ENCODE measurements at regions not wholly inside any gene's neighbourhood (a gene's known extent, or its start where the extent isn't known, plus 50 kb on each side); places are given as distances from the start of the nearest gene placed in this dataset.

- Mint-ChIP-seq H3K4me1 (no peaks in the 10 kb centered on the region), H3K4me3 (no peak overlapping the region), H3K36me3 (no peaks in the 10 kb centered on the region), H3K27ac (no peak overlapping the region), H3K9me3 (no peaks in the 10 kb centered on the region), H3K27me3 (no peaks in the 10 kb centered on the region)
- no peak for DNase-seq
- CTCF ChIA-PET, result no interaction called here
Observed at GRCh38 chr1:98393719-98394118, 267.8 kb upstream of the SNX7 start.

DNA sequence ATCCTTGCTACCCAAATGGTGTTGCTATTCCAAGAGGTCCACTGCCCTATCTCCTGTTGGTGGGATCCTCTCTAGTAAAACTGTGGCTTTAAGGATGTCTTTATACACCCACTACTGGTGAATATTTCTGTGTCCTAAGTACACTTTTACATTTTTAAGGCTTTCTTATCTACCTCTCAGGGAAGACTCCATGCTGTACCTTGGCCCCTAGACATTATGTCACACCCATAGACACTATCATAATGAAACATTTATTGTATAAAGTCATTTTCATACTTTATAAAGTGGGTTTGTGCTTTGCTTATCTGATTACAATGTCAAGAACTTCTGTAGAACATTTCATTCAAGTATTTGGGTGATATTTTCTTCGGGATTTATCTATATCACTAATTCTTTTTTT is 270.3 kb upstream of the SNX7 start:
- CTCF ChIA-PET, result no interaction called here
- H3K4me3 Mint-ChIP-seq, result no peak overlapping the region
- DNase-seq, result no peak
- peaks cover 12% of the 10 kb centered on the region for H3K4me1 Mint-ChIP-seq
- H3K36me3 Mint-ChIP-seq, result no peaks in the 10 kb centered on the region
- no peaks in the 10 kb centered on the region for H3K27me3 Mint-ChIP-seq
- no peak overlapping the region for H3K27ac Mint-ChIP-seq
- no peaks in the 10 kb centered on the region for H3K9me3 Mint-ChIP-seq

DNA sequence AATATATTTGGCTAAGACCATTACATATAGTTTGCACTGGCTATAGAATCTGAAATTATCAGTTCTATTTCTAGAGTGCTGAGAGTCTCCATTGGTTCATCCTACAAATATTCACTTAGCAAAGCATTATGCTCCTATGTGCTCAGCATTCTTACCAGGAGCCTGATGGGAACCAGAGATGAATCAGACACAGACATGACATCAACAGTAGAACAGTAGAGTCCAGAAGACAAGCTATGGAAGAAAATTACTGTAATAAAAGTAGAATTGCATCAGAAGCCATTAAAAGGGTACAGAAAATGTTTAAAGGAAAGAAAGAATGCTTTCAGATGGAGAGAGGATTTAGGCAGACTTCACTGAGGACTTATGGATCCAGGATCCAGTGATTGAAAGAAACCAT is 271.7 kb upstream of the SNX7 start:
- H3K27me3 Mint-ChIP-seq, result peaks cover 1% of the 10 kb centered on the region
- H3K27ac Mint-ChIP-seq, result no peak overlapping the region
- no peak for DNase-seq
- no peaks in the 10 kb centered on the region for H3K36me3 Mint-ChIP-seq
- peaks cover 12% of the 10 kb centered on the region for H3K4me1 Mint-ChIP-seq
- CTCF ChIA-PET, result no interaction called here
- H3K9me3 Mint-ChIP-seq, result no peaks in the 10 kb centered on the region
- H3K4me3 Mint-ChIP-seq, result no peak overlapping the region

- Mint-ChIP-seq H3K4me1 (peaks cover 12% of the 10 kb centered on the region), H3K36me3 (no peaks in the 10 kb centered on the region), H3K27ac (peak overlapping the region; percentile 61), H3K9me3 (no peaks in the 10 kb centered on the region), H3K4me3 (no peak overlapping the region), H3K27me3 (peaks cover 4% of the 10 kb centered on the region)
- CTCF ChIA-PET, result no interaction called here
- peak; percentile 21 for DNase-seq
Observed at GRCh38 chr1:98388441-98388840, 273.1 kb upstream of the SNX7 start.

- CTCF ChIA-PET, result no interaction called here
- Mint-ChIP-seq H3K4me3 (no peak overlapping the region), H3K9me3 (no peaks in the 10 kb centered on the region), H3K4me1 (peaks cover 12% of the 10 kb centered on the region), H3K36me3 (no peaks in the 10 kb centered on the region), H3K27me3 (peaks cover 4% of the 10 kb centered on the region), H3K27ac (no peak overlapping the region)
- DNase-seq, result no peak
Observed at GRCh38 chr1:98387701-98388100, 273.8 kb upstream of the SNX7 start.

DNA sequence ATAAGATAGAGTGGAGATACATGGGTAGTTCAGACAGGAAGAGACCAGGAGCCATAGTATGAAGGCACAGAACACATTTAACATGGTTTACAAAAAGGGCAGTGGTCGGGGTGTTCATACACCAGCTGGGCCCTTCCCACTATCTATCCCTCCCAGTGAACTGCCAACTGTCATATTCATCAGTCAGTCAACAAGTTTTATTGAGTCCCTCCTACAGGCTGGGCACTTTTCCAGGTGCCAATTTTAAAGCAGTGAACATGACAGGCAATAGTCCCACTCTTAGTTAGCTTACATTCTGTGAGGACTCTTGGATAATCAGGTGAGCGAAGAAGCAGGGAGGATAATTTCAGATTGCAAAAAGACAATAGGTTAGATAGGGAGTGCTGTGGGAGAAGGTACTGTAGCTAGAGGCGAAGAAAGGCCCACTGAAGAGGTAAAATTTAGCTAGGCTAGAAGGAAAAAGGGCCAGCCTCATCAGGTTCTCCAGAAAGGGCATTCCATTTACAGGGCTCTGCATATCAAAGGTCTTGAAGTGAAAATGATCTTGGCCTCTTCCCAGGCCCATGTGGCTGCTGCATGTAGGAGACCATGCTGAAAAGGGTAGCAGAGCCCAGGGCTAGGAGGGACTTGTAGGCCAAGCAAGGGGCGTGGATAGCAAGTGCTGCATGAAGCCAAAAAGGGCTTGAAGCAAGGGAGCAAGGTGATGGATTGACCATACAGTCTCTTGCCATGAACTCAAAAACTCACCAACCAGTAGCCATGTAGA is 274.7 kb upstream of the SNX7 start:
- Mint-ChIP-seq H3K27me3 (peaks cover 4% of the 10 kb centered on the region), H3K4me1 (peaks cover 12% of the 10 kb centered on the region), H3K27ac (no peak overlapping the region), H3K9me3 (no peaks in the 10 kb centered on the region), H3K36me3 (no peaks in the 10 kb centered on the region), H3K4me3 (no peak overlapping the region)
- DNase-seq, result no peak
- CTCF ChIA-PET, result no interaction called here

DNA sequence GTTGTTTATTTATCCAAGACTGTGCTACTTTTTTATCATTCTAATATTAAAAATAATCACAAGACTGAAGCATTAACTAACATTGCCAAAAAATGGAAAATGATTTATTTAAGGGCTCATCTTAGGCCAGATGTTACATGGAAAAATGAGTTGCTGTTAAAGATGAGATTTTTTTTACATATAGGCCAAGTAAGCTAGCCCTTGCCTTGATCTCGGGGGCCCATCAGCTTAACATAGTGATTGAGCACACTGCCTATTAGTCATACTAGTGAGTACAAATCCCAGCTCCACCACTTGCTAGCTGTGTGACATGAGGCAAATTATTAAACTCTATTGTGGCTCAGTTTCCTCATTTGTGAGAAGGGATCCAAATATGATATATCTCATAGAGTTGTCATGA is 275.9 kb upstream of the SNX7 start:
- H3K9me3 Mint-ChIP-seq, result no peaks in the 10 kb centered on the region
- H3K4me3 Mint-ChIP-seq, result no peak overlapping the region
- peaks cover 12% of the 10 kb centered on the region for H3K4me1 Mint-ChIP-seq
- peaks cover 4% of the 10 kb centered on the region for H3K27me3 Mint-ChIP-seq
- H3K27ac Mint-ChIP-seq, result no peak overlapping the region
- CTCF ChIA-PET, result no interaction called here
- DNase-seq, result no peak
- no peaks in the 10 kb centered on the region for H3K36me3 Mint-ChIP-seq

DNA sequence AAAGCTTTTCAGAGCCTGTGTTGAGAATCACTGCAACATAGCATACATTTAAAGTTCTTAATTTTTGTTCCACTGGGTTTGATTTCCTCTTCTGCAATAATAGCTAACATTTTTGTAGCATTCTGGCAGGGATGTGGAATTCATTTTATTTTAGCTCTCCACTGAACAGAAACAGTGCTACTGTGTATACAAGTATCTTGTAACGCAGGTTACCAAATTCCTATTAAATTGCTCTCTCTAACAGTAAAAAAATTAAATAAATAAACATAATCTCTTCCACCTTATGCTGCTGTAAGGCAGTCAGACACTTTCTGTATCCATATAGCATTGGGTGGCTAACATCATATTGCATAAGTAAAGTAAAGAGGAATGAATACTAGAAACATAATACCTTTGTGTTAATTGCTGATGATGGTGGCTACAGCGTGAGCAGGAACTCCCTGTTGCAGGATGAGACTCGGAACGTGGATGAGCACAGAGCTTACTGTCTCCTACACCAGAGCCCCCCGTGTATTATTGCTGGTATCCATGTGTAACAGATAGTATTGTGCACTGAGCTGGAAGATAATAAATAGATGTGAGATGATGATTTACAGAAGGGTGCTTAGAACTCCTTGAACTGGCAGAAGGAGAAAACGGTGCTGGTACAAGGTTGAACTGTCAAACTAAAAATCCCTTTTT is 276.9 kb upstream of the SNX7 start:
- Mint-ChIP-seq H3K4me3 (no peak overlapping the region), H3K27ac (no peak overlapping the region), H3K4me1 (peaks cover 12% of the 10 kb centered on the region), H3K36me3 (no peaks in the 10 kb centered on the region), H3K27me3 (peaks cover 4% of the 10 kb centered on the region), H3K9me3 (no peaks in the 10 kb centered on the region)
- DNase-seq, result no peak
- CTCF ChIA-PET, result interaction anchor here (0.5 kb wide), 1 partner anchor 24 kb away, joined by 3 read pairs; no protein-coding TSS in a partner anchor

DNA sequence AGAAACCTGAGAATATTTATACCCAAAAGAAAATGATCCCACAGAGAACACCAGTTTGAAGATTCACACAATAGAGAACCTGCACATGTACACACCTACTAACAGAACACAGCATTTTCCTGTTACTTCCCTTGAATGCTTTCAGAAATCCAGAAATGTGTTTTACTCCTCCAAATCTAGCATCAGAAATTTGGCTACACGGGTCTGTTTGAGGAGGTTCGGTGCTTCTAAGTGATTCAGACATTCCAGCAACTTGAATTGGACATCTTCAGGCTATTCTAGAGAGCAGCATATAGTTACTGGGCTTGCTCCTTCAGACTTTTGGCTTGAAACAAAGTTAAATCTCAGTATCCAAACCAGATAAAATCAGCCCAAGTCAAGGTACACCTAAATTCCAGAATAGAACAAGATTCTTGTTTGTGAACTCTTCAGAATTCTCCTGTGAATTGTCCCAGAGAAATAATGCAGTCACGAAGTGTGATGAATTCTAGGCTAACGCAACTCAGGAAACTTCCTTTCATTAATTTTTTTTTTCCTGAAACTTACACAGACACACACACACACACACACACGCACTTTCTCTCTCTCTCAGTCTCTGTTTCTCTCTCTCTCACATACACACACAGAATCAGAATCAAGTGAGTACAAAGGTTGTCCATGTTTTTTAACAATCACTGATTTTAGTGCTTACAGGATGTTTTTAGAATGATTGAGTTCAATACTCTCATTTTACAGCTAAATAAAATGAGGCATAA is 278.4 kb upstream of the SNX7 start:
- Mint-ChIP-seq H3K9me3 (no peaks in the 10 kb centered on the region), H3K36me3 (no peaks in the 10 kb centered on the region)

GRCh38 chr1:98382586-98382985 is 278.9 kb upstream of the SNX7 start:
- peaks cover under 1% of the 10 kb centered on the region for H3K4me1 Mint-ChIP-seq
- CTCF ChIA-PET, result no interaction called here
- H3K27ac Mint-ChIP-seq, result no peak overlapping the region
- H3K9me3 Mint-ChIP-seq, result no peaks in the 10 kb centered on the region
- peaks cover 4% of the 10 kb centered on the region for H3K27me3 Mint-ChIP-seq
- no peaks in the 10 kb centered on the region for H3K36me3 Mint-ChIP-seq
- DNase-seq, result no peak
- H3K4me3 Mint-ChIP-seq, result no peak overlapping the region

More for the DNA sequence above, 278.4 kb upstream of the SNX7 start:
- CTCF ChIA-PET, result no interaction called here
- Mint-ChIP-seq H3K27ac (no peak overlapping the region), H3K27me3 (peaks cover 4% of the 10 kb centered on the region), H3K4me3 (no peak overlapping the region), H3K4me1 (peaks cover 6% of the 10 kb centered on the region)
- DNase-seq, result no peak

GRCh38 chr1:98374098-98374497 is 287.4 kb upstream of the SNX7 start:
- no peak for DNase-seq
- CTCF ChIA-PET, result no interaction called here

DNA sequence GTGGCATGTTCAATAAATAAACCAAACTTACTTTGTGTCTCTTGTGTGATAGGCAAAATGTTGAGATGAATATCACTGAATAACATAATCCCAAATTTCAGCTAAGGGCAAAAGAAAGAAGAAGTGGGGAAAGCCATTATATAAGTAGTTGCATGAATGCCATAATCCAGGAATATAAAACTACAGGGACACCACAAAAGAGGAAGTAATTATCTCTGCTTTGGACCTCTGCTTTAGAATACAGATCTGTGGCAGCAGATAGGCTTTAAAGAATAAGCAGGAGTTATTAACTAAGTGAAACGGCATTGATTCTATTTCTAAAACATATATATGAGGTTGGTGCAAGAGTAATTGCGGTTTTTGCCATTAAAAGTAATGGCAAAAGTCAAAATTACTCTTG is 288.5 kb upstream of the SNX7 start:
- Mint-ChIP-seq H3K4me1 (no peaks in the 10 kb centered on the region), H3K9me3 (no peaks in the 10 kb centered on the region), H3K4me3 (no peak overlapping the region), H3K27me3 (no peaks in the 10 kb centered on the region), H3K27ac (no peak overlapping the region), H3K36me3 (no peaks in the 10 kb centered on the region)
- CTCF ChIA-PET, result no interaction called here
- no peak for DNase-seq

More at GRCh38 chr1:98374098-98374497, 287.4 kb upstream of the SNX7 start:
- H3K9me3 Mint-ChIP-seq, result no peaks in the 10 kb centered on the region
- no peaks in the 10 kb centered on the region for H3K27me3 Mint-ChIP-seq
- H3K27ac Mint-ChIP-seq, result no peak overlapping the region
- no peak overlapping the region for H3K4me3 Mint-ChIP-seq
- H3K4me1 Mint-ChIP-seq, result no peaks in the 10 kb centered on the region
- no peaks in the 10 kb centered on the region for H3K36me3 Mint-ChIP-seq

DNA sequence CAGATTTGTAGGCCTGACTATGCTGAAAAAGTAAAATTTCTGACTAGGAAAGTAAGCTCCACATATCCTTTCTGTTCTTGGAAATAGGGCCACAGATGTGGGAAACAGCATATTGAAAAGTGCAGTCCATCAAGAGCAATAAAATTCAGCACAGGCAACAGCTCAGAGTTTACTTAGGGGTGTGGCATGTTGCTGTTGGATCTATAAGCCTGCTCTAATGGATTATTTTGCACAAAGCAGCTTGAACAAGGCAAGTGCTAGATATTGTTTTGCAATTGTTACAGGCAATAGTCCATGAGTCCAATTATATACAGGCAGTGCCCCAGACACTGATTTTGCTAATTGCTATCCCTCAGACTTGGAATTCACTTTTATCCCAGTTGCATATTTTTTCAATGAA is 289.8 kb upstream of the SNX7 start:
- CTCF ChIA-PET, result no interaction called here
- H3K4me3 Mint-ChIP-seq, result no peak overlapping the region
- no peaks in the 10 kb centered on the region for H3K36me3 Mint-ChIP-seq
- H3K9me3 Mint-ChIP-seq, result no peaks in the 10 kb centered on the region
- H3K27ac Mint-ChIP-seq, result no peak overlapping the region
- no peak for DNase-seq
- no peaks in the 10 kb centered on the region for H3K27me3 Mint-ChIP-seq
- H3K4me1 Mint-ChIP-seq, result no peaks in the 10 kb centered on the region

- CTCF ChIA-PET, result no interaction called here
- DNase-seq, result no peak
- Mint-ChIP-seq H3K9me3 (no peaks in the 10 kb centered on the region), H3K4me3 (no peak overlapping the region), H3K27ac (no peak overlapping the region), H3K4me1 (no peaks in the 10 kb centered on the region), H3K36me3 (no peaks in the 10 kb centered on the region), H3K27me3 (no peaks in the 10 kb centered on the region)
Observed at GRCh38 chr1:98369463-98369862, 292.1 kb upstream of the SNX7 start.

DNA sequence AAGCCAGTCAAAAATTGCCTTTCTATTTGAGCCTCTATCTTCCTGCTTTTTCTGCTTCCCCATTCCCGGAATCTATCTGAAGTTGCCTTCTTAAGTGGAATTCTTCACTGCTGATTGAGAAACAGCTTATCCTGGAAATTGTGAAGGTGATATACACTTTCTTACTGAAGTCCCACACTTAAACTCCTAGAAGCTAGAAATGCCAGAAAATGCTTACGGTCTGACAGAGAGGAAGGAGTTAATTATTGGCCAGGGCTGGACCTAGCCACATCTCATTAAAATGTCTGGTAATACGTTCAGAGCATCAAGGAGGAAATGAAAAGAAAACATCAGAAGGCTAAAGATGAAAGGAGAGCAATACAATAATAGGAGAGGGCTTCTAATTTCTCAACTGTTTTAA is 292.5 kb upstream of the SNX7 start:
- H3K36me3 Mint-ChIP-seq, result no peaks in the 10 kb centered on the region
- no peaks in the 10 kb centered on the region for H3K9me3 Mint-ChIP-seq
- no peak overlapping the region for H3K4me3 Mint-ChIP-seq
- no peak for DNase-seq
- H3K27me3 Mint-ChIP-seq, result no peaks in the 10 kb centered on the region
- CTCF ChIA-PET, result no interaction called here
- no peak overlapping the region for H3K27ac Mint-ChIP-seq
- H3K4me1 Mint-ChIP-seq, result no peaks in the 10 kb centered on the region
